HL-60 (cell line): ENCODE measurements at regions not wholly inside any gene's neighbourhood (a gene's known extent, or its start where the extent isn't known, plus 50 kb on each side); places are given as distances from the start of the nearest gene placed in this dataset.

Source experiments
- DNase-seq, 2 experiments: peaks; one replicate each; pipeline ENCODE4 v3.0.0-alpha.2; 2010 to 2020; ENCODE audit warnings: low read depth in 1 of 2, low spot score in 1 of 2
- H3K27ac ChIP-seq: fragments of 250-450 bp; sonication (Bioruptor Pico); replicated peaks from 2 replicates; pipeline ENCODE4 v1.5.1; 2020; ENCODE audit warnings: mild to moderate bottlenecking, moderate library complexity
- H3K27me3 ChIP-seq: fragments of 250-450 bp; sonication (Bioruptor Pico); 2 replicates; pipeline ENCODE4 v1.5.1; 2021; ENCODE audit warnings: mild to moderate bottlenecking, moderate library complexity; ENCODE audit not compliant: insufficient read depth, poor library complexity, severe bottlenecking
- H3K4me3 ChIP-seq: replicated peaks from 2 replicates; pipeline ENCODE4 v1.5.1; 2011; ENCODE audit warnings: mild to moderate bottlenecking, control low read depth, low read length; ENCODE audit not compliant: insufficient read depth
- CTCF ChIP-seq: IDR thresholded peaks from one replicate; pipeline ENCODE4 v1.5.1; 2011; ENCODE audit warnings: low read length, control low read depth, inconsistent platforms; ENCODE audit not compliant: insufficient read depth
- GABPA ChIP-seq: IDR thresholded peaks from 2 replicates; pipeline ENCODE4 v1.6.1; 2012; ENCODE audit warnings: low read depth
- POLR2AphosphoS5 ChIP-seq: IDR thresholded peaks from 2 replicates; pipeline ENCODE4 v1.6.1; 2012; ENCODE audit warnings: low read depth
- REST ChIP-seq: IDR thresholded peaks from 2 replicates; pipeline ENCODE4 v1.6.1; 2012; ENCODE audit warnings: low read depth; ENCODE audit not compliant: insufficient replicate concordance
- SPI1 ChIP-seq: IDR thresholded peaks from 2 replicates; pipeline ENCODE4 v1.6.1; 2012; ENCODE audit warnings: low read depth, mild to moderate bottlenecking, borderline replicate concordance

GRCh38 chr2:204176306-204176705 lies 239.7 kb downstream of the ICOS start:
- Histone ChIP-seq H3K27me3 (peaks cover 2% of the 10 kb centered on the region), H3K4me3 (no peak overlapping the region), H3K27ac (no peak overlapping the region)
- no peak for DNase-seq
- TF ChIP-seq GABPA (no peak), SPI1 (no peak), POLR2AphosphoS5 (no peak), CTCF (no peak), REST (no peak)

GRCh38 chr2:204177251-204177976 lies 240.9 kb downstream of the ICOS start:
- no peak overlapping the region for H3K4me3 ChIP-seq
- TF ChIP-seq REST (no peak), SPI1 (no peak), GABPA (no peak), POLR2AphosphoS5 (no peak), CTCF (no peak)
- H3K27ac ChIP-seq: no peak overlapping the region
- H3K27me3 ChIP-seq: peaks cover 2% of the 10 kb centered on the region
- no peak for DNase-seq

- TF ChIP-seq SPI1 (no peak), CTCF (no peak), GABPA (no peak), POLR2AphosphoS5 (no peak), REST (peak; percentile 73)
- H3K4me3 ChIP-seq: no peak overlapping the region
- peak in 1 of 2 experiments; percentile 26 for DNase-seq
- H3K27me3 ChIP-seq: no peaks in the 10 kb centered on the region
- H3K27ac ChIP-seq: no peak overlapping the region
These were observed 241.5 kb downstream of the ICOS start for GRCh38 chr2:204177977-204178522.
